GM12878 (cell line): ENCODE measurements at regions not wholly inside any gene's neighbourhood (a gene's known extent, or its start where the extent isn't known, plus 50 kb on each side); places are given as distances from the start of the nearest gene placed in this dataset.

Experiments
- ATAC-seq: fragments of 200-7000 bp; cut with Tn5 transposase; 3 replicates; pipeline ENCODE4 v1.9.1; 2020; ENCODE audit warnings: mild to moderate bottlenecking, moderate library complexity
- BruUV-seq: library from RNA; stranded (reverse); fragments of 400-500 nt; replicated peaks from 2 replicates; lab custom pipeline; 2021; lab: Mats Ljungman, UMichigan
- CTCF ChIA-PET: fragments of 300-600 bp; sonication (Branson Sonifier 250); formaldehyde crosslinking; extraction: SDS; loops from one replicate; lab custom pipeline; 2021; ENCODE audit warnings: inconsistent platforms; lab: Yijun Ruan, JAX
- POLR2A ChIA-PET: fragments of 350-600 bp; formaldehyde crosslinking; extraction: SDS; loops from one replicate; lab custom pipeline; 2021; ENCODE audit warnings: inconsistent platforms; lab: Charles Lee
- RAD21 ChIA-PET: fragments of 300-600 bp; sonication (Branson Sonifier 250); formaldehyde crosslinking; loops from one replicate; lab custom pipeline; 2023; ENCODE audit warnings: antibody characterized with exemption; ENCODE audit not compliant: unreplicated experiment; lab: Charles Lee
- SMC1A ChIA-PET: fragments of 300-600 bp; sonication (Branson Sonifier 250); formaldehyde crosslinking; loops from one replicate; lab custom pipeline; 2023; ENCODE audit not compliant: unreplicated experiment, uncharacterized antibody; lab: Charles Lee
- DNase-seq: peaks from one replicate; pipeline ENCODE4 v3.0.0-alpha.2; 2011; ENCODE audit warnings: low read depth, low spot score
- FAIRE-seq: peaks from 3 replicates; lab custom pipeline; 2011; peaks lifted over from hg19 to GRCh38; lab: Jason Lieb, UNC
- H2AFZ ChIP-seq: 2 replicates; pipeline ENCODE4 v1.6.0; 2011; ENCODE audit warnings: low read depth, low read length, control low read depth; ENCODE audit not compliant: control insufficient read depth
- H3K27ac ChIP-seq: 2 replicates; pipeline ENCODE4 v1.5.1; 2011; ENCODE audit warnings: control low read depth; ENCODE audit not compliant: control insufficient read depth, insufficient read depth
- H3K27me3 ChIP-seq, 2 experiments: replicated peaks in 1 of 2; 2 replicates each; pipeline versions ENCODE4 v1.6.0 to v1.6.1; 2011; ENCODE audit warnings: low read length in 1 of 2; ENCODE audit not compliant: control insufficient read depth in 2 of 2, insufficient read depth in 2 of 2
- H3K36me3 ChIP-seq, 2 experiments: 2 replicates each; pipeline ENCODE4 v1.5.1; 2011; ENCODE audit warnings: low read length in 1 of 2; ENCODE audit not compliant: control insufficient read depth in 2 of 2, insufficient read depth in 2 of 2
- H3K4me1 ChIP-seq: 2 replicates; pipeline ENCODE4 v1.6.1; 2011; ENCODE audit warnings: mild to moderate bottlenecking, low read length, moderate library complexity, mixed read lengths; ENCODE audit not compliant: control insufficient read depth, insufficient read depth
- H3K4me2 ChIP-seq: 2 replicates; pipeline ENCODE4 v1.6.0; 2011; ENCODE audit warnings: control low read depth; ENCODE audit not compliant: control insufficient read depth, insufficient read depth
- H3K4me3 ChIP-seq: fragments of 200-600 bp; sonication (generic); 2 replicates; pipeline ENCODE4 v1.5.1; 2016
- H3K79me2 ChIP-seq: 2 replicates; pipeline ENCODE4 v1.6.0; 2011; ENCODE audit warnings: low read length; ENCODE audit not compliant: control insufficient read depth, insufficient read depth
- H3K9ac ChIP-seq: 2 replicates; pipeline ENCODE4 v1.8.0; 2011; ENCODE audit warnings: low read length, control low read depth, mixed read lengths; ENCODE audit not compliant: control insufficient read depth, insufficient read depth
- H3K9me3 ChIP-seq: replicated peaks from 3 replicates; pipeline ENCODE4 v1.5.1; 2011; ENCODE audit warnings: mild to moderate bottlenecking, low read length; ENCODE audit not compliant: control insufficient read depth, insufficient read depth
- H4K20me1 ChIP-seq: 2 replicates; pipeline ENCODE4 v1.6.0; 2011; ENCODE audit not compliant: control insufficient read depth, insufficient read depth
- BHLHE40 ChIP-seq, 2 experiments: fragments of 450-650 bp in 1 of 2; IDR thresholded peaks; 2 replicates each; pipeline ENCODE4 v1.6.1; 2011 to 2017; ENCODE audit warnings: low read depth in 2 of 2, borderline replicate concordance in 1 of 2, improper control_type of control experiment in 1 of 2, low read length in 1 of 2, mild to moderate bottlenecking in 1 of 2
- EED ChIP-seq: sonication (generic); IDR thresholded peaks from 2 replicates; pipeline ENCODE4 v1.6.1; 2016; ENCODE audit warnings: antibody characterized with exemption, low read depth
- FOS ChIP-seq: IDR thresholded peaks from 3 replicates; pipeline ENCODE4 v1.6.1; 2011; ENCODE audit warnings: borderline replicate concordance; ENCODE audit not compliant: insufficient read length; ENCODE audit errors: extremely low read depth
- HDGF ChIP-seq: fragments of 450-650 bp; IDR thresholded peaks from 2 replicates; pipeline ENCODE4 v1.6.1; 2016; ENCODE audit warnings: antibody characterized with exemption
- LARP7 ChIP-seq: fragments of 450-650 bp; IDR thresholded peaks from 2 replicates; pipeline ENCODE4 v1.6.1; 2017; ENCODE audit warnings: mild to moderate bottlenecking
- NFIC ChIP-seq: IDR thresholded peaks from 2 replicates; pipeline ENCODE4 v1.6.1; 2012; ENCODE audit warnings: low read depth, mild to moderate bottlenecking, inconsistent platforms, low read length, moderate library complexity
- POLR2AphosphoS5 ChIP-seq: IDR thresholded peaks from 2 replicates; pipeline ENCODE4 v1.6.1; 2011; ENCODE audit warnings: mild to moderate bottlenecking, low read length, inconsistent platforms
- SMAD1 ChIP-seq: fragments of 450-650 bp; IDR thresholded peaks from 2 replicates; pipeline ENCODE4 v1.6.1; 2018; ENCODE audit warnings: mild to moderate bottlenecking, low read depth; ENCODE audit not compliant: partially characterized antibody
- SREBF1 ChIP-seq: IDR thresholded peaks from 2 replicates; pipeline ENCODE4 v1.6.1; 2012; ENCODE audit warnings: mild to moderate bottlenecking, low read length
- TARDBP ChIP-seq: IDR thresholded peaks from 2 replicates; pipeline ENCODE4 v1.6.1; 2016; ENCODE audit warnings: borderline replicate concordance
- TCF7 ChIP-seq: IDR thresholded peaks from 2 replicates; pipeline ENCODE4 v1.6.1; 2014; ENCODE audit warnings: antibody characterized with exemption, borderline replicate concordance
- WGBS: methylation state at CpG from one replicate; pipeline ENCODE4 v1.1.6; 2016; ENCODE audit warnings: low lambda C conversion rate; ENCODE audit not compliant: insufficient replicate concordance, insufficient coverage; ENCODE audit errors: missing lambda C conversion rate; 5-methylcytosine and 5-hydroxymethylcytosine counted together
- in situ Hi-C: fragments of 300-500 bp; cut with MboI; formaldehyde crosslinking; loops from 9 replicates; pipeline ENCODE4 v1.14.3; 2018; ENCODE audit warnings: mixed read lengths
- intact Hi-C: fragments of 100-400 bp; cut with micrococcal nuclease; formaldehyde crosslinking; loops from one replicate; pipeline ENCODE4 v1.14.2; 2022; ENCODE audit not compliant: unreplicated experiment
- TF ChIP-seq, protein P1 (sequence below): fragments of 450-650 bp; IDR thresholded peaks from 2 replicates; pipeline ENCODE4 v1.6.1; 2017; ENCODE audit warnings: mild to moderate bottlenecking, low read depth, inconsistent platforms; ENCODE audit not compliant: poor library complexity, severe bottlenecking
- TF ChIP-seq, protein P2 (sequence below): IDR thresholded peaks from 2 replicates; pipeline ENCODE4 v1.6.1; 2011; ENCODE audit warnings: low read depth, mild to moderate bottlenecking, low read length, moderate library complexity, borderline replicate concordance; ENCODE audit errors: extremely low read depth
- TF ChIP-seq, protein P3 (sequence below): fragments of 450-650 bp; conservative IDR thresholded peaks from 2 replicates; pipeline ENCODE4 v1.6.1; 2017; ENCODE audit warnings: mild to moderate bottlenecking, moderate library complexity

DNA sequence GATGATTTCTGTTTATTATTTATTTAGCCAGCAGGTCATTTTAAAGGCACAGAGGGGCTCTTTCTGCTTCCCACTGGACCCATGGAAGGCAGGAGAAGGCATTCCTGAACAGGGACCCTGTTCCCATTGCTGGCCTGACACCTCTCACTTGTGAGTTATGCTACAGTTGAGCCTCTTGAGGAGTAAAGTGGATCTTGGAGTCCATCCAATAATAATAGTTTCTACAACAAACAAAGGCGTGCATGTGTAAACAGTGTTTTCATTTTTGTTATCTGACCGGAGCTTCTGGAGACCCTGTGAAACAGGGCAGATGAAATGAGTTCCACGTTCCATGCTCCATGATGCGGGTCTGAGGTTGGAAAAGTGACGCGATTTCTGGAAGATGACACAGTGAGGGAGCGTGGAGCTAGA, 127.3 kb upstream of the HABP2 start:
- Histone ChIP-seq H3K36me3 (no peaks in the 10 kb centered on the region), H2AFZ (no peak overlapping the region), H3K4me1 (no peaks in the 10 kb centered on the region), H3K4me2 (no peak overlapping the region), H4K20me1 (no peaks in the 10 kb centered on the region; the same call in 1 of the 2 replicates), H3K9ac (no peak overlapping the region), H3K27ac (no peak overlapping the region), H3K27me3 (no peaks in the 10 kb centered on the region; a peak in 2 of 4 replicates), H3K4me3 (no peak overlapping the region), H3K79me2 (no peaks in the 10 kb centered on the region), H3K9me3 (no peaks in the 10 kb centered on the region; the same call in 2 of the 3 replicates)
- BruUV-seq = no TSS peak
- DNase-seq (no peak), FAIRE-seq (no peak), ATAC-seq (no peak)
- ChIA-PET RAD21 (no interaction called here), CTCF (no interaction called here), POLR2A (interaction anchor here (0.5 kb wide), 1 partner anchor 924 kb away, joined by 5 read pairs; no protein-coding TSS in a partner anchor), SMC1A (no interaction called here)
- in situ Hi-C loops = no loop called here
- intact Hi-C loops = no loop called here
- WGBS = 68% methylated on average over 7 of the region's 7 CpGs
- no peak for TF ChIP-seq HDGF
- no peak for TF ChIP-seq FOS
- TF ChIP-seq, protein P1, sequence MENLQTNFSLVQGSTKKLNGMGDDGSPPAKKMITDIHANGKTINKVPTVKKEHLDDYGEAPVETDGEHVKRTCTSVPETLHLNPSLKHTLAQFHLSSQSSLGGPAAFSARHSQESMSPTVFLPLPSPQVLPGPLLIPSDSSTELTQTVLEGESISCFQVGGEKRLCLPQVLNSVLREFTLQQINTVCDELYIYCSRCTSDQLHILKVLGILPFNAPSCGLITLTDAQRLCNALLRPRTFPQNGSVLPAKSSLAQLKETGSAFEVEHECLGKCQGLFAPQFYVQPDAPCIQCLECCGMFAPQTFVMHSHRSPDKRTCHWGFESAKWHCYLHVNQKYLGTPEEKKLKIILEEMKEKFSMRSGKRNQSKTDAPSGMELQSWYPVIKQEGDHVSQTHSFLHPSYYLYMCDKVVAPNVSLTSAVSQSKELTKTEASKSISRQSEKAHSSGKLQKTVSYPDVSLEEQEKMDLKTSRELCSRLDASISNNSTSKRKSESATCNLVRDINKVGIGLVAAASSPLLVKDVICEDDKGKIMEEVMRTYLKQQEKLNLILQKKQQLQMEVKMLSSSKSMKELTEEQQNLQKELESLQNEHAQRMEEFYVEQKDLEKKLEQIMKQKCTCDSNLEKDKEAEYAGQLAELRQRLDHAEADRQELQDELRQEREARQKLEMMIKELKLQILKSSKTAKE = no peak
- TF ChIP-seq BHLHE40 (IDR thresholded peaks at IDR 0.05; ENCODE audit: borderline replicate concordance in 1 of 2, low read depth in 2 of 2, low read length in 1 of 2) = no peak
- no peak for TF ChIP-seq NFIC
- TF ChIP-seq SMAD1 = no peak
- no peak for TF ChIP-seq TCF7
- no peak for TF ChIP-seq POLR2AphosphoS5
- TF ChIP-seq EED = no peak
- TF ChIP-seq, protein P2, sequence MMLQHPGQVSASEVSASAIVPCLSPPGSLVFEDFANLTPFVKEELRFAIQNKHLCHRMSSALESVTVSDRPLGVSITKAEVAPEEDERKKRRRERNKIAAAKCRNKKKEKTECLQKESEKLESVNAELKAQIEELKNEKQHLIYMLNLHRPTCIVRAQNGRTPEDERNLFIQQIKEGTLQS = no peak
- TF ChIP-seq SREBF1 = no peak
- no peak for TF ChIP-seq TARDBP
- no peak for TF ChIP-seq LARP7
- TF ChIP-seq, protein P3, sequence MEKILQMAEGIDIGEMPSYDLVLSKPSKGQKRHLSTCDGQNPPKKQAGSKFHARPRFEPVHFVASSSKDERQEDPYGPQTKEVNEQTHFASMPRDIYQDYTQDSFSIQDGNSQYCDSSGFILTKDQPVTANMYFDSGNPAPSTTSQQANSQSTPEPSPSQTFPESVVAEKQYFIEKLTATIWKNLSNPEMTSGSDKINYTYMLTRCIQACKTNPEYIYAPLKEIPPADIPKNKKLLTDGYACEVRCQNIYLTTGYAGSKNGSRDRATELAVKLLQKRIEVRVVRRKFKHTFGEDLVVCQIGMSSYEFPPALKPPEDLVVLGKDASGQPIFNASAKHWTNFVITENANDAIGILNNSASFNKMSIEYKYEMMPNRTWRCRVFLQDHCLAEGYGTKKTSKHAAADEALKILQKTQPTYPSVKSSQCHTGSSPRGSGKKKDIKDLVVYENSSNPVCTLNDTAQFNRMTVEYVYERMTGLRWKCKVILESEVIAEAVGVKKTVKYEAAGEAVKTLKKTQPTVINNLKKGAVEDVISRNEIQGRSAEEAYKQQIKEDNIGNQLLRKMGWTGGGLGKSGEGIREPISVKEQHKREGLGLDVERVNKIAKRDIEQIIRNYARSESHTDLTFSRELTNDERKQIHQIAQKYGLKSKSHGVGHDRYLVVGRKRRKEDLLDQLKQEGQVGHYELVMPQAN = no peak
